Middle frontal gyrus (tissue), 1 donor: ENCODE measurements at regions not wholly inside any gene's neighbourhood (a gene's known extent, or its start where the extent isn't known, plus 50 kb on each side); places are given as distances from the start of the nearest gene placed in this dataset.

ENCODE experiments used
- DNase-seq: peaks from one replicate; pipeline ENCODE4 v3.0.0-alpha.2; 2015; ENCODE audit warnings: low spot score; ENCODE audit errors: extremely low spot score

DNA sequence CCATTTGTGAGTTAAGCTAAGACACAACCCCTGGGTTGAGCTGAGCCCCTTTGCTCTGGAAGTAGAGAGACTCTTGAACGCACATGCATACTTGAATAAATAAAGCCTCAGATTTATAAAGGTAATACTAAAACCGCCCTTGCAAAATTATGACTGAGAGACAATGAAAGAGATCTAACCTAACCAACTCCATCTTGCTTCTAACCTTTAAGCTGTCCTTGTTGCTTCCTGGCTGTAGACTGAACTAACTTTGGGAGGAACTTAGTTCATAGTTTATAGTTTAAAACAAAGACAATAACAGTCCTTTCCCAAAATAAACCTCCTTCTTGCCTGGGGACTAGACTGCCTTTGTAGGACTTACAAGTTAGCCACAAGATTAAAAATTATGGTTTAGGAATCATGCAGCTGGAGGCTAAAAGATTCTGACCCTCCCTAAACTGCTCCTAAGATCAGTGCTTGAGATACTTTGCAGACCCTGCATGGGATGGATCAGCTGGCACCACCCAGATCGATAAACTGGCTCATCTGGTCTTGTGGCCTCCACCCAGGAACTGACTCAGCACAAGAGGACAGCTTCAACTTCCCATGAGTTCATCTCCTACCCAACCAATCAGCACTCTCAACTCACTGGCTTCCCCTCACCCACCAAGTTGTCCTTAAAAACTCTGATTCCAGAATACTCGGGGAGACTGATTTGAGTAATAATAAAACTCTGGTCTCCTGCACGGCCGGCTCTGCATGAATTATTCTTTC is 240.2 kb upstream of the SLC14A2 start:
- DNase-seq, result no peak

DNA sequence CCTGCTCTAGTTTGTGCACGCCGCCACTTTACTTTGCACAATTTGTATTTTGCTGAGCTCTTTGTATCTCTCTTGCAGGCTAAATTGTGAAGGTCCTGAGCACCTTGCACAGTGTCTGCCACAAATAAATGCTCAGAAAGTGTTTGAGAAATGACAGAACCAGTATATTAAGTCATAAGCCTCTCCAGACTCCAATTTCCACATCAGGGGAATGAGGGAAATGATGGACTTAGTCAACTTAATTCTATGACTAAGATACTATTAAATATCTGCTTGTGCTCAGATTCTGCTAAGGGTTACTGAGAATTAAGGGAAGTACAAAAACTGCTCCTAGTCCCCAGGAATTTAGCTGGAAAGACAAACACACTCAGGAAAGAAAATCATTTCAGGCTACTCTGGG is 239.1 kb upstream of the SLC14A2 start:
- no peak for DNase-seq

DNA sequence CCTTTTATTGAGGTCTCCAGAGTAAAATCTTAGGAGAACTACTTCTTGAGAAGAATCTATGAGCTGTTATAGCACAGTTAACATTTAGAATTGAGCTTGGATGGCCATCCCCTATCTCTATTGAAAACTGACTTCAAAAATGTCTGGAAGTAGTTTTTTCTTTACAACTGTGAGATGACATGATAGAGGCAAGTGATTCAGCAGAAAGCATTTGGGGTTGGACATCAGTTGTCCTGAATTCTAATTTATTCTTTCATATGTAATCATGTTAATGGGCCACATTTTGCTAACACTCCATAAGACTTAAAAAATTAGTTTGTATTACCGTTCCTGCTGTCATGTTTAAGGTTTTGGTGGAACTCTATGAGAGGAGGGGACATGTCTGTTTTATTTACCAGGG is 237.0 kb upstream of the SLC14A2 start:
- DNase-seq, result no peak

DNA sequence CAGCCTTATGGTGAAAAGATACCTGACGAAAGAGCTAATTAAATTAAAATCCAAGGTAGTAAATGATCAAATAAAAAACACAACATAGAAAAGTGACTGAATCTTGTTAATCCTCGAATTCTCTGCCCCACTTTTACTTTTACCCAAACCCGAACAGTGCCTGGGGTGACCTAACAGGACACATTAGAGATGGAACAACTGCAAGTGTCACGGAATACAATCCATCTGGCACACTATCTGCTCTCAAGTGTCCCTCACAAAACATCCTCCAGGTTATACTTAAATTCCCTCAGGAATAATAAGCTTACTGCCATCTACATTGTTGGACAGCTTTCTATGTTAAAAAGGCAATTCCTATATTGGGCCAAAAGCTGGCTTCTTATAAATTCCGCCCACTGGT is 236.3 kb upstream of the SLC14A2 start:
- DNase-seq, result no peak

DNA sequence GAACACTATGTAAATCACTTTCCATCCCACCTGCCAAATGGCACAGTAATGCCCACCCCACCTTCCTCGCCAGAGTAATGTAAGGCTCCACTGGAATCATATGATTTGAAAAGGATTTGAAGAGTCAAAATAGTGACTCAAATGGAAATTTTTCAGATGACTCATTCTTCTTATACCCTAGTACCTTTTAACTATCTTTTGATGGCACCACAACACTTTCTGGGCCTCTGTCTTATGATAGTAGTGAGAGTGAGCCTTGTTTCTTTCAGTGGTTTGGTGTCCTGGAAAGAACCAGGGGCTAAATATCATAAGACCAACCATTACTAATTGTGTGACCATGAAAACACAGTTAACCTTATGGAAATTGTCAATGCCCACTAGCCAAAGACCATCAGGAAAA is 235.4 kb upstream of the SLC14A2 start:
- DNase-seq, result no peak

DNA sequence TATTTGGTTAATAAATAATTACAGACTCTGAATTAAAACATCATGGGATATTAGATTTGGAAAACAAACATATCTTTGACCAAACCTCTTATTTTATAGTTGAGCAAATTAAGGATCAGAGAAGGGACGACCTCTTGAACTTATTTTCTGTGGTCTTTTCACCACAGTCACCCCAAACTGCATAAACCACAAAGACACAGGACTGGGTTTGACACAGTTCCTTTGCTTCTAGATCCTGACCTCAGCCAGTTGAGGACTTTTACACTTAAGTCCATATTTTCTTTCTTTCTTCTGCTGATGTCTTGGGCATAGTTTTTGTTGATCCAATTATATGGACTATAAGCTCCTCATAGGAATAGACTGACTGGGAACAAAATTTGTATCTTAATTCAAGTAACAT is 234.0 kb upstream of the SLC14A2 start:
- no peak for DNase-seq

DNA sequence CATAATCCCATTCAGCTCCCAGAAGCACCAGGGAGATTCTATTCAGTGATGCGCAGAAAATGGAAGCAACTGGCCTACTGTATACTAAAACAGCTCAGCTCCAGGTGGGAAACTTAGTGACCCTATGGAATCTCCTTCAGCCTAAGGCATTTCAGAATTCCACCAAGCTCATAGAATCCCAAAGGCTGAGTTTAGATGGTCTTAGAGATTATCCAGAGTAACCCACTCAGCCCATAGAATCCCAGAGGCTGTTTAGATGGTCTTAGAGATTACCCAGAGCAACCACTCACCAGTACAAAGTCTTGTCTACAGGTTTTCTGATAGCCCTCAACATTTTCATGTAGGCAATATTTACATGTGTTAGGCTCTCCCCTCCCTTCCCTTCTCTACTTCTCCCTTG is 232.0 kb upstream of the SLC14A2 start:
- no peak for DNase-seq

DNA sequence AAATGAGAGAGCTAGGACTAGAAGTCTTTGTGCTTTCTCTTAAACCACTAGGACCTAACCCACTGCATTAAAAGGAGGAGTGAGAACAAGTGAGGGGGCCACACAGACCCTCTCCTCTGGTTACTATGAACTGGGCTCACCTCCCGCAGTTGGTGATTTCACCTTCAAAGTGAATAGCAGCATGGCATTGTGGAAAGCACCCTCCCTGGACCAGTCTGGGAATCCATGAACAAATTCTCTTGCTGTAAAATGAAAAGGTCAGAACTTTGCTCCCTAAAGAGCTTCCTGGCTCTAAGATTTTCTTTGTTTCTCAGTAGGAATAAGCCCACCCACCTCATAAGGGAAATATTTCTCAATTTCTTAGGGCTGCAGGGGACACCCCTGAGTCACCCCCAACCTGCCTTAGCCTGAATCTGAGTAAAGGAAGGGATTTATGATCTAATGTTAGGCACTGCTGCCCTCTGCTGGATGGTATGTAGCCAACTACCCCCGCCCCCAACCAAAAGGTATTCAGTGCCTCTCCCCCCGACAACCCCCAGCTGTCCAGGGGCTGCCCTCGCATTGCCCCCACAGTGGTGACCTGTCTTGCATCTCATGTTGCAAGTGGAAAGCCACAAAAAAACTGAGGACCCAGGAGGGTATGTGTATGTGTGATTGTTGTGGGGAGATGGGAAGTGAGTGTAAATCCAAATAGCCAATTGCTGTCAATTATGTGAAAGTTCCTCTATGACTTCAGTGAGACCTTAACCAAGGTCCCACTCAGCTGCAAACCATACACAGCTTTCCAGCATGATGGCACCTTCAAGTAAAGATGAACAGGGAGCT is 230.9 kb upstream of the SLC14A2 start:
- DNase-seq, result no peak

DNA sequence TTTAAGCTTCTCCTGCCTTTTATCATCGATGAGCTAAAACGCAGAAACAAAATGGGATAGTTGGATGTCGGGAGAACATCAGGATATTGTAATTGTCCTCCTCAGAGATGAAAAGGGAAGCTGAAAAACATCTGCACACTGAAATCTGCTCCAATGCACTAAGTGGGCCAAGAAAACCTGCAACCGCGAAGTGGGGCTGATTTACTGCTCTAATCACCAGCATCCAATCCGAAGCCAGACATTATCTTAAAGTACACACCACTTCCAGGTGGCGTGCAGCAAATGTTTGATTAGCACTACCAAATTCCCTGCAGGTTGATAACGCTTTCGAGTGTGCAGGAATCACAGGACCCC is 230.3 kb upstream of the SLC14A2 start:
- DNase-seq, result no peak

DNA sequence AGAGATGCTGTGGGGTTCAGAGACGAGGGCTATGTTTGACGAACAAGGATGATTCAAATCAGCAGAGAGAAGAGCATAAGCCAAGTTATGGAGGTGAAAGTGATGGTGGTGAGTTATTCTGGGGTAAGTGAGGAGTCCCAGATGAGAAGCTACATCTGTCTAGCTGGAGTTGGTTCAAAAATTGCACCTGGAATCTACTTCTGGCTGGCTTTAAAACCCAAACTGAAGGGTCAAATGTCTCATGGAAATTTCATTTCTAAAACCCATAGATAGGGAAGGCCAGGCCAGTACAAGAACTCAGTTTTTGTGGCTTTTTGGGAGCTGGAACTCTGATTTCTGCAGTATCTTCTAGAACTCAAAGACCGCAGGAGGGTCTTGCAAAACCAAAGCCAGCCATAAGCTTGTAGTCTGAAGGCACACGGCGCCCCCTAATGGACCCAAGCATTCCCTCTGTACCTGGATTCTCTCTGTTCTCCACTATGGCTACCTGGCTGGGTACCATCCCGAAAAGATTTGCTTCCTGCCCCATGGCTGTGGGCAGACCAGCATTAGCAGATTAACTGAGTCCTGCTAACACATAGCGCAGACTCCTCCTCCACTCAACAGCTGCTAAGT is 229.1 kb upstream of the SLC14A2 start:
- no peak for DNase-seq

DNA sequence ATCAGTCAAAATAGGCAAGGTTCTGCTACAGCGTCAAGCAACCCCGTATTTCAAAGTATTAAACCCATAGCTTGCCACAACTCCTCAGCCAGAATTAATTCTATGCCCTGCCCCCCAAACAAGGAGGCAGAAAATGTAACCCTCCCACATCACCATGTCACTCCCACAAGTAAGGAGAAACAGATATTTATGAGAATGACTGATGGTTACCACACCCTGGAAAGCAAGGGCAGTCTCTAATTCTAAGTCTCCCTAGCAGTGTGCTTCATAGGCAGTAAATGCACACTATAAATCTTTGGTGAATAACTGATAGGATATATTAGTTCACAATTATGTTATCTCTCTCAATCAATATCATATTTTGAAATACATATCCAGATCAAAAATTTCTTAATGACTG is 228.0 kb upstream of the SLC14A2 start:
- no peak for DNase-seq

DNA sequence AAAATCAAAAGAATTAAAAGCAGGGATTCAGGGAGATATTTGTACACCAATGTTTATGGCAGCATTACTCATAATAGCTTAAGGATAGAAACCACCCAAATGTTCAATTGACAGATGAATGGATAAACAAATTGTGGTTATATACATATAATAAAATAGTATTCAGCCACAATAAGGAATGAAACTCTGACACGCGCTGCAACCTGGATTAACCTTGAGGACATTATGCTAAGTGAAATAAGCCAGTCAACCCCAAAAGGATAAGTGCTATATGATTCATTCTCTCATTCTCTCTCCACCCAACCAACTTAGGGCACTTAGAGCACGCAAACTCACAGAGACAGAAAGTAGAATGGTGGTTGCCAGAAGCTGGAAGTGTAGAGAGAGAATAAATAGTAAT is 216.8 kb upstream of the SLC14A2 start:
- no peak for DNase-seq

DNA sequence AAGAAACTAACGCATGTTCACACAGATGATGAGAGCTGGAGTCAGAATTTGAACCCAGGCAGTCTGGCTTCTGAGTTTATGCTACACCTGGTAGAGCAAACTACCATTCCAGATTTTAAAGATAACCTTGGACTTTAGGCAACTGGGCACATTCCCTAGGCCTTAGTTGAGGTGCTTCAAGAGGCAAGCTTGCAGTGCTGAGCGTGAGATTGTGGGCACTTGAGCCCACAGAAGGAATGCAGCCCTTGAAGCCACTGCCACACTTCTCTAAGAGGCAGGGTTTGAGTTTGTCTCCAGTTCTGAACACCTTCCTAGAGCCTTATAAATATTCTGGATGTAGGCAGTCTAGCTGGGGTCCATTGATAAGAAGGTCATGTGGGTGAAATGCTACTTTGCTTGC is 216.1 kb upstream of the SLC14A2 start:
- DNase-seq, result no peak

DNA sequence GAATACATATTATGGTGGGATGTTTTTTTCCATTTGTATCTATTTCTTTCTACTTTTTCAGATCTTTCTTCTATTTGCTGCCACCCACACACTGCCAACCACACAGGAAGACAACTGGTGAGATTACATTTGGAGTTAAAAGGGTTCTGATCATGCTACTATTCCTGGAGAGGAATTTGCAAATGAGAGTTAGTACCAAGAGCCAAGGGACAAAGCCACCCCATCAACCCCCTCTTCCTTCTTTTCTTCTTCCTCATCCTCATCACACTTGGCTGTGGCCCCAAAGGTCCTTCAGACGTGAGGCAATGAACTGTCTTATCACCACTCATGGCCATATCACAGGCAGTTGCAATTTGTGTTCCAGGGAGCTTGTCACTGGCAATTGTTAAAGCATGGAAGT is 215.6 kb upstream of the SLC14A2 start:
- no peak for DNase-seq

DNA sequence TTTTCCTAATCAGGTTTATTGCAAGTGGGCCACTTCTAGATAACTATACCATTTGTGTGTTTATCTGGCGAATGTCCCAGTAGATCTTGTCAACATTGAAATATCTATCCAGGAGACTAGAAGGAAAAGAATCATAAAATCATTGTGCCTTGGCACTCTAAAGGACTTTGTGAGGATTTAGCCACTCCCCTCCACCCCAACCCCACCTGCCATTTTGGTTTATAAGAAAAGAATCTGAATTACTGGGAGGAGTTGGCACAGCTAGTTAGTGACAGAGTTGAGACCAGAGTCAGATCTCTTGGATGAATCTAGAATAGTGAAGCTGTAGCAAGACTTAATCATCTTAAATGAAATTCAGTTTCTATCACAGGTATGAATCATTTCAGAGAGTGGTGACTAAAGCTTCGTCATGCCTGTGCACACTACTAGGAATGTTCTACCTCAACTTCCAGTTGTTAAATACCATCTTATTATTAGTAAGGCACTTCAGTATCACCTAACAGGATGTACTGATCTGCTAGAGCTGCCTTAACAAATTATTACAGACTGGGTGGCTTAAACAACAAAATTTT is 212.7 kb upstream of the SLC14A2 start:
- no peak for DNase-seq

DNA sequence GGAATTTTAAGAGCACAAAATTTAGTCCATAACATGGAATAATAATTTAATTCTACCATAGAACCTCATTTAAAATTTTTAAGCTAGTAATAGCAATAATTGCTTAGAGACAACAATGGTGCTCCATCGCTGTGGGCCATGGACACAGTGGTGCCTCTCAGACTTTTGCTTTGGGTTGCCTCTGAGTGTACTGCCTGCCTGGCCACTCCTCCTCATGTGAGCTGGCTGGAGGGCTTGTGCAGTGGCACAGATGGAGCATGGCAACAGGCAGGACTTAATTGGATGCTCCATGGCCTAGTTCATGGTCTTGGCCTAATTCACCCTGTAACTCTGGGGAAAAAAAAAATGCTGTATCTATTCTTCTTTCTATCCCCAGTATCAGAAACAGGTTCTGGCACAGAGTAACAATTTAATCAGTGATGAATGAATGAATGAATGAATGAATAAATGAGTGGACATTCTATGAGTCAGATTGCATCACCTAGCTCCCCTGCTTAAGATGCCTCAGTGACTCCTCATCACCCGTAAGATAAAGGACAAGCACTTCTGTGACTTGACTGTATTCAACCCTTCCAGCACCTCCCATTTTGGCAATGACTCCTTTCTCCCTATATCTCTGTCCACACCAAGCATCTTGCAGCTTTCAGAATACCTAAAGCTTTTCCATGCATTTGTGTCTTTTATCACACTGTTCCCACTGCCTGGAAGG is 211.8 kb upstream of the SLC14A2 start:
- DNase-seq, result no peak

DNA sequence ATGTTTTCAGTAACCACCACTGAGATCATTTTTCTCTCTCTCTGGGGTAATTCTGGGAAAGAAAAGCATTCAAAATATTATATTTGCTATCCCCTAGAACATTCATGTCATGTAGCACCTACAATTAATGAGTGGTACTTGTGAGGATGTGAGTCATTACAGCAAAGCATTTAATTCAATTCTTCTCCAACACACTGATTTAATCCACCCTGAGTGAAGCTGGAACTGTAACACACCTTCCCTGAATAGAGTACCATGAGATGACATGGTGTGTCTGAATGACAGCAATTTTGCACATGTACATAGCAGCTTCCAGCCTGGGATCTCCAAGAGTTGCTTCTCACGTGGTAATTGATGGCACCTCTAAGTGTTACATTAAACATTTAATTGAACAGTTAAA is 207.1 kb upstream of the SLC14A2 start:
- DNase-seq, result no peak

DNA sequence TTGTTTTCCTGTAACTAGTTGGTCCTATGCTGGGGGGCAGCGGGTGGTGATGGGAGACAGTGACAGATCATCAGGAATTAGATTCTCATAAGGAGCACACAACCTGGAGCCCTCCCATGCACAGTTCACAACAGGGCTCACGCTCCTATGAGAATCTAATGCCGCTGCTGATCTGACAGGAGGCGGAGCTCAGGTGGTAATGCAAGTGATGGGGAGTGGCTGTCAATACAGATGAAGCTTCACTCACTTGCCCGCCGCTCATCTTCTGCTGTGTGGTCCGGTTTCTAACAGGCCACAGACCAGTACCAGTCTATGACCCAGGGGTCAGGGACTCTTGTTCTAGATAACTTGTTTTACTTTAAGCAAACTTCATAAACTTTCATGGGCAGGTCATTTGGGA is 205.3 kb upstream of the SLC14A2 start:
- DNase-seq, result no peak

DNA sequence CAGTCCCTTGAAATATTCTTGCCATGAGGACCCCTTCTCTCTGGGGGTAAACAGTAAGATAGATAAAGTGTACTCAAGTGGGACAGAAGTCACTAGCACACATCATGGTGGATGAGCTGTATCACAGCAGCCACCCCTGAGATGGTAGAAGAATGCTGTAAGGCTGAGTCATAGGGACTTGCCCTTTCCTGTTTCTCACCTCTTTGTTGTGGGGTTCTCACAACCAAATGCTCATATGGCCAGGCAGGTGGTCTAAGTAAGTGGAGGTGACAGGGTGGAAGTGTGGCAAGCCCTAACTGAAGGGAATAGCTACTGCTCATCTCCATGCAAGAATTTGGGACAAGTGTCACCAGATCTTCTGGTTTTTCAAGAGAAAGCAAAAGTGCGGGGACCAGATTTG is 202.7 kb upstream of the SLC14A2 start:
- DNase-seq, result no peak

DNA sequence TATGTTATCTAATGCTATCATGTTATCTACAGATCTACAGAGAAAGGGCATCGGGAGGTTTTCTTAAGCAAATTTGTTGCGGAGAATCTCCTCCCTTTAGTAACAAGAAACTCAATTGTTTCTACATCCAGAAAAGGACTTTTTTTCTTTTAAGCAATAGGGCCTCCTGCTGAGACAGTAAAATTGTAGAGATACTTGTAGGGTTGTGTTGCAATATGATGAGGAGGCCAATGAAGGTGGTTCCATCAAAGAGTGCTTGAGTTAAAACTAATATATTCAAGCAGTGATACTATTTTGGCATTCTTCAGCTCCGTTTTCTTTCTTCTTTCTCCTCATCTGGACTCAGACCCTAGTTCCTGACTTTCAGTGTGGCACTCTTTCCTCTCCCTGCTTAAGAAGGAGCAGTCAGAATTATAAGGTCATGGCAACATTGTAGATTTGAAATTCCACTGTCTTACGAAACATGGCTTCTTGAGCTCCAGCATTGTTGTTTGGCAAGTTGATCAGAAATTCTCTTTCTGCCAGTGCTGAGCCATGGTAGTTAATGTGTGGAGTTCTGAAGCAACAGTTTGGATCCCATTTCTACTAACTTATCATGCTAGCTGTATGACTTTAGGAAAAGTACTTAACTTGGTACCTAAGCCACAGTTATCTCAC is 202.0 kb upstream of the SLC14A2 start:
- no peak for DNase-seq

DNA sequence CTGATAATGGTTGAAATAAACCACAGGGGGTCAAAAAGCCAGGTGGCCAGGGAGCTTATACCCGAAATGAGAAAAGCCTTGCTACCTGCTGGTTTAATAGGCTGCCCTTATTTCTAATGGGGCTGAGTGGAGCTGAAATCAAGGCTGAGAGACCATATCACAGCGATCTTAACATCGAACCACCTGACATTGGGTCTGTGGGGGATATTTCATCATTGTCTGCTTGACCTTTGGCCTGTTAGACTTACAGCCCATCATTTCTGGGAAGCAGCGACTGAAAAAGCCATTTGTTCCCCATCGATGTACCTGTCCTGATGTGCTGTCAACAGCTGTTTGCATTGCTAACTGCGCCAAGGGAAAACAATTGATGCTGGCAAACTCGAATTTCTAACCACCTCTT is 199.7 kb upstream of the SLC14A2 start:
- DNase-seq, result no peak
